ENCODE measurements at regions not wholly inside any gene's neighbourhood (a gene's known extent, or its start where the extent isn't known, plus 50 kb on each side); places are given as distances from the start of the nearest gene placed in this dataset.
"Not testable (repeated sequence)": the region's sequence is repeated elsewhere in the genome, so short reads cannot be mapped to it uniquely, and the experiment has no call there.

- not testable (repeated sequence) for DNase-seq
These were observed 108.2 kb downstream of the SPATA31A1 start for GRCh38 chr9:39463696-39464095.

DNA sequence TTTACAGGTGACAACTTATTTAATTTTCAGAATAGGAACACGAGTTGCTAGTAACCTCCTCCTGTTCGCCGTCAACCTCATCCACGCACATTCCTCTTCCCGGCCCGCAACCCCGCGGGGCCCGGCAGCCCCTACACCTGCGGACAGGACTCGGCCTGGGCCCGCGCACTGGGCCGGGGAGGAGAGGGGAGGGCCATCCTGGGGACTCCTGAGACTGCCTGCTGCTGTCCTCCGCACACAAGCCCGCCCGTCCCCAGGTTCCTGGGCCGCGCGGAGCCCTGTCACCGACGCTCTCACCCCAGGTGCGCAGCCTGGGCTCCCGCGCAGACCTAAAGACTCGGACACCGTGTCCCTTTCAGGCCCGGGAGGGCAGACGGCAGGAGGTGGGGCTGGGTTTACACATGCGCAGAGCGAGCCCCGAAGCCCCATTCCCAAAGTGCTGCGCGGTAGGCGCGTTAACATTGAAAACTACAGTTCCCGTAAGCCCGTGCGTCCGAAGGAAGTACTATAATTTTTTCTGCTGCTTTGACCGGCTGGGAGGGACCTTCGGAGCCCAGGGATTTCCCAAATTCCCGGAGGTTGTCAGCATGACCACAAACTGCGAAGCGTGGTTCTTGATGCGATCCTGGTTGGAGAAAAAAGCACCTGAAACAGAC lies 108.8 kb downstream of the SPATA31A1 start:
- peak; percentile 84 to 89 (median 88) for DNase-seq

DNA sequence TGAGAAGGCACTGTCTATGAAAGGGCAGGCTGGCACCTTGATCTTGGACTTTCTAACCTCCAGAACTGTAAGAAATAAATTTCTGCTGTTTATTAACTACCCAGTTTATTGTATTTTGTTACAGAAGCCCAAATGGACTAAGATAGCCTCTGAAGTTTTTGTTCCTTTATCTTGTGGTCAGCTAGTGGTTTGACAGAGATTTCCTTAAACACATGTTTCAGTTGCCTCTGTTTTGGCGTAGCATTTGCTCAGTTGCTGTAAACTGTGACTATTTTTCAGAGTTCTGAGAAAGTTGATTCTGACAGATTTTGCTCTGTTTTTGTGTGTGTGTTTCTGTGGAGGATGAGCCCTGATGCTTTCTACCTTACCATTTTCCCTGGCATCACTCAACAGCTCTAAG lies 119.0 kb downstream of the SPATA31A1 start:
- not testable (repeated sequence) for DNase-seq

DNA sequence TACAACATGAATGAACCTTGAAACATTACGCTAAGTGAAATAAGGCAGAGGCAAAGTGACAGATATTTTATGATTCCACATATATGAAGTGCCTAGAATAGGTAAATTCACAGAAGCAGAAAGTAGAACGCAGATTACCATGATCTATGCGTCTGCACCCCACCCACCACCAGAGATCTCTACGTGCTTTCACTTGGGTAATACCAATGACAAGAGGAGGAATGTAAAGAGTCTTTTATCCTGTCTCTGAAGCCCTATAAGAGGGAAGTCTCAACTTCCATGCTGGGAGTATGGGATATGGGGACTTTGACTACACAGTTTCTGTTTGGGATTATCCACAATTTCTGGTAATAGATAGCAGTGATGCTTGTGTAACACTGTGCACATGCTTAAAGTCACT lies 127.6 kb downstream of the SPATA31A1 start:
- DNase-seq, result not testable (repeated sequence)

DNA sequence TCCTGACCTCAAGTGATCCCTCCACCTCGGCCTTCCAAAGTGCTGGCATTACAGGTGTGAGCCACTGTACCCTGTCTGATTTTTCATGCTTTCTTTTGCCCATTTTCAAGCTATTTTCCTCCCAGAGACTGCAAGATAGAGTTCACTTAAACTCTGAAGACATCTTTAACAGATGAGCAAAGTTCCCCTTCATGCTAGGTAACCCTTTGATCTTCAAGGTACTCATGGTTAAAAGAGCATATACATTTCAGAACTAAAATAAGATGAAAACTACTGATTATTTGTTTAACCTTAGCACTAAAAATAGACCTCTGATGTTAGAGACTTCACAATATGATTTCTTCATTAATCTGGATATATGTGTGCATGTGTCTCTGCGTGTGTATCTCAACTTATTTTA lies 128.4 kb downstream of the SPATA31A1 start:
- DNase-seq, result not testable (repeated sequence)

DNA sequence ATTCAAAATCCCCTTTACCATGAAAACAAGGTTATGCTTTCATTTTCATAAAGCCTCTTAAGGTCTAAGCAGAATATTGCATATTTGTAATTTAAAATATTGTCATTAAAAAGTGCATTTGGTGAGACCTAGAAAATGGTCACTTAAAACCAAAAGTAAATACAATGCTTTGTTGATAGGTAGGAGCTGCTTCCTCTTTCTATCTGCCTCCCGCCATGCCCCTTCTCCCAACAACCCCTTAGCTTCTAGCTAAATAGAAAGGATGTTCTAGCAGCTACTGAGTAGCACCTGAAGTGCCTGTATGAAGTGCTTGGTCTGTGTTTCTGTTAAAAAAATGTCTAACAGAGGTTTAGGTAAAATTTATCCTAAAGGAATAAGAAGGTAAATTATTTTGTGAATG lies 128.8 kb downstream of the SPATA31A1 start:
- DNase-seq, result not testable (repeated sequence)

GRCh38 chr9:39487477-39487876 lies 132.0 kb downstream of the SPATA31A1 start:
- not testable (repeated sequence) for DNase-seq

- DNase-seq, result not testable (repeated sequence)
These were observed 140.8 kb downstream of the SPATA31A1 start for GRCh38 chr9:39496248-39496647.

- DNase-seq, result not testable (repeated sequence)
These were observed 147.7 kb downstream of the SPATA31A1 start for GRCh38 chr9:39503178-39503577.

DNA sequence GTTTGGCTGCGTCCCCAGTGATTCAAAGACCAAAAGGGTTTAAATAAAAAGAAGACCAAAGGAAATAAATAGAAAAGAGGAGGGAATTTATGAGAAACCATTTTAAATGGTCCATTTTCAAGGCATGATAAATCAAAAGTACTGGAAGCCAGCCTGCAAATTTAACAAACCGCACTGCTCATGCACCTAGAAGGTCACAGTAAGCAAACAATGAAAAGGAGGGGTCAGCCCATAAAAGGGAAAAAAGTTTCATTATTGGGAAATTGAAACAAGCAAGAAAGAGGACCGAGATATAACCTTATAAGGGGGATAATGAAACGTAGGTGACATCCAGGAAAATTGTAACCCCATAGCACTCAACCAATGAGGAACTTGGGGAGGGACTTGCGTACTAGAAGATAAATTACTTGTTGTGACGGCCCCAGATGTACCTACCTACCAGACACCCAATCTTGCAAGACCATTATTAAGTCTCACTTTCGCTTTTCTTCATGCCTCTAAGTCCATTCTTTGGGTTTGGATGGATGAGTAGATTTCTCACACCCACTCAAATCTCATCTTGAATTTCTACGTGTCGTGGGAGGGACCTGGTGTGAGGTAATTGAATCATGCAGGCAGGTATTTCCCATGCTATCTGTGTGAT lies 172.0 kb downstream of the SPATA31A1 start:
- not testable (repeated sequence) for DNase-seq

DNA sequence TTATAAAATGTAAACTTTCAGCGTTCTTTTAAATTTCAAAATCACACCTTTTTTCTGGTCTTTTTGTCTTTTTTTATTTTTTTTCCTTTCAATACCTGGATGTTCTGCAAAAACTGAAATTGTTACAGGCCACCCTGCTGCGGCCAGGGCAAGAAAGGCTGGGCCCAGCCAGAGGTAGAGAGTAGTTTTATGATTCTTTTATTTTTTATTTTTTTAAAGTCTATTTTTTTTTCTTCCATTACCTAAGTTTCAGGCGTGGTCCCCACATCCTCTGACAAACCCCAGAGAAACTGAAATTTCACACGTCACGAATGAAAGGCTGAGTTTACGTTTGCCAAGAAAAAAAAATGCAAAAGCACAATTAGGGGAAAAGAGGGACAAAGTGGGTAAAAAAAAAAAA lies 177.1 kb downstream of the SPATA31A1 start:
- DNase-seq, result not testable (repeated sequence)

DNA sequence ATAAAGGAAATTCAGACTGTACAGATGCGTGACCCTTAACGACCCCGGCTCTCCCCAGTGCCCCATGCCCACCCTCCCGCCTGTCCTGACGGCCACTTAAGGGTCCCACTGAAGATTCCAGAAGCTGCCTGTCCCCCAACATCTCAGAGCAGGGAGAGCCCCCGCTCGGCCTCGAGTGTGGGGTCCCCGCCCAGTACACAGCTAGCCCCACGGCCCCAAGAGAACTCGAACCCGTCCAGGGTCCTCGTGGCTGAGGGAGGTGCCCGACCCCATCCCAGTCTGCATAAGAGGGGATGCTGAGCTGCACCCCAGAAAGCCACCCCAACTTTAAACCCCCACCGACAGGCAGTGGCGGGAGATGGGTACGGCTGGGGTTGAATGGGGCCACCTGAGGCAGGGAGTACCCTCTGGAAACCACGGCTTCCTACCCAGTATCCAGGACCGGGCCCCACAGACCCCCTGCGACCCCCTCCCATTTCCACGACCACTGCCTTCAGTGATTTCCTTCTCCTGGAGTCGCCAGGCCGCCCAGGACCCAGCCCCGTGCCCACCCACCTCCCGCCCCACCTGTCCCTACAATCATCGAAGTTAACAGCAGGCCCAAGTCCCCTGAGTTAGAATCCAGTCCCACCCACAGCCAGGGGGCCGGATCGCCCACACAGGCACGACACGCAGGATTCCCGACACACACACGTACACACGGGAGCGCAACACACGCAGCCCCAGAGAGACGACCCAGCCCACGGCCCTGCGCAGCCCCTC lies 177.7 kb downstream of the SPATA31A1 start:
- not testable (repeated sequence) for DNase-seq

- not testable (repeated sequence) for DNase-seq
These were observed 178.5 kb downstream of the SPATA31A1 start for GRCh38 chr9:39533763-39534548.

- not testable (repeated sequence) for DNase-seq
These were observed 179.4 kb downstream of the SPATA31A1 start for GRCh38 chr9:39534897-39535296.

DNA sequence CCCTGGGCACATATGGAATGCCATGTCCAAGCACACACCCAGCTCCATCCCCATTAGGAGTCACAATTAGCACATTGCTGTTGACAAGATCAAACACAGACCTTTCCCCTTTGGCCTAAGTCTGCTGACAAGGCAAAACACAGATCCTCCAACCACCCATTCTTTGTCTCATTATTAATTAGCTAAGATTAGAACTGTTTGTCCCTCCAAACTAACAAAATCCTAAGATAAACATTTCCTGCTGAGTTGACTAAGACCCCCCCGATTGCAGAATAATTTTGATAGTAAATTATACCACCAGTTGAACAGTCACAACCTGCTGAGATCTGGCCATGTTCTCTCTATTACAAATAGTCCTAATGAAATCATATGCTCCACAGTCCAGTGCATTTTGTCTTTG lies 186.7 kb downstream of the SPATA31A1 start:
- DNase-seq, result not testable (repeated sequence)

DNA sequence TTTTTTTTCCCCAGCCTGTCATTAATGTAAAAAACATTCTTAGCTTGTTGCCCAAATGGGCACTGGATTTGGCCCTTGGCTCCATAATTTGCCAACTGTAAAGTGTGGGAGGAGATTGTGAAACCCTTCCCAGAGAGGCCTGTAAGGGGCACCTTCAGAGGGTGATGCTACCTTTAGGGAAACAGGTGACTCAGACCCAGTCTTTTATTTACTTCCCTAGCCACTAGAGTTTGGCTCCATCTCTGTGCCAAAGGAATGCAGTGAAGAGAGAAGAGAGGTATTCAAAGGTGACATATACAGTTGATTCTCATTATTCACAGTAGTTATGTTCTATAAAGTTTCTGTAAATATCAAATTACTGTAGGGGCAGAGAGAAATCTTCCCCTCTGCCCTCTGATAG lies 189.6 kb downstream of the SPATA31A1 start:
- DNase-seq, result not testable (repeated sequence)

GRCh38 chr9:39550573-39550972 lies 195.1 kb downstream of the SPATA31A1 start:
- not testable (repeated sequence) for DNase-seq

DNA sequence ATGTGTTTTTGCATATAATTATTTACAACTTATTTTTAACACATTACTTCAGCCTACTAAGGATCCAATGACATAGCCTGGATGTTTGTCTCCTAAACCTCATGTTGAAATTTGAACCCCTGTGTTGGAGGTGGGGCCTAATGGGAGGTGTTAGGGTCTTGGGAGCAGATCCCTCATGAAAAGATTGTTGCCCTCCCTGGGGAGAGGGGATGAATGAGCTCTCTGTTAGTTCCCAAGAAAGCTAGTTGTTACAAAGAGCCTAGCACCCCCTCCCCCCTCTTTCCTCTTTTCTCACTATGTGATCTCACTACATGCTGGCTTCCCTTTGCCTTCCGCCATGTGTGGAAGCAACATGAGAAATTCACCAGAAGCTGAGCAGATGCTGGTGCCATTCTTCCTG lies 196.1 kb downstream of the SPATA31A1 start:
- DNase-seq, result not testable (repeated sequence)

DNA sequence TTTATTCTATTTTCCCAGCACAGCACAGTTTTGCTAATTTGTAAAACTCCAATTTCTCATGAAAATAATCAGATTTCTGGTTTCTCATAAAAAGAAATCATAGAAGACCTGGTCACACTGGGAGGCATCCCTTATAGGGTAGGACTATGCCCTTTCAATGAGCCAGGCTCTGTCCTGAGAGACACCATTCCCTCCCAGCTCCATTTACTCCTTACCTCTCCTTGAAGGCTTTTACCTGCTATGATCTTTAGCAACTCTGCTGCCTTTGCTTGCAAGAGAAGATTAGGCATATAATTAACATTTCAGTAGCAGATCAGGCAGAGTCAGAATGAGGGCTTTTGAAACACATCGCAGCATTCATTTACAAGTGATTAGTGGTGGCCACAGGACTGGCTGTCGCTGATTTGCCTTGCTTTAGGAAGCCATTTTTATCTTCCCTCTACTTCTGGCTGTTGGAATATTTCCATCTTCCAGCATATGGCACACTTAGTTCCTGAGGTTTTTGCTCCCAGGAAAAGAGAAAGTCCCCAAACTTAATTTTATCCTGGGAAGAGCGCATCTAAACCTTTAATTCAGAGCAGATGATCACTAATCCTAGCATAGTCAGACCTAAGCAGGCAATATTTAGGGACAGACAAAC lies 196.9 kb downstream of the SPATA31A1 start:
- DNase-seq, result not testable (repeated sequence)

GRCh38 chr9:39554352-39554751 lies 198.9 kb downstream of the SPATA31A1 start:
- not testable (repeated sequence) for DNase-seq

DNA sequence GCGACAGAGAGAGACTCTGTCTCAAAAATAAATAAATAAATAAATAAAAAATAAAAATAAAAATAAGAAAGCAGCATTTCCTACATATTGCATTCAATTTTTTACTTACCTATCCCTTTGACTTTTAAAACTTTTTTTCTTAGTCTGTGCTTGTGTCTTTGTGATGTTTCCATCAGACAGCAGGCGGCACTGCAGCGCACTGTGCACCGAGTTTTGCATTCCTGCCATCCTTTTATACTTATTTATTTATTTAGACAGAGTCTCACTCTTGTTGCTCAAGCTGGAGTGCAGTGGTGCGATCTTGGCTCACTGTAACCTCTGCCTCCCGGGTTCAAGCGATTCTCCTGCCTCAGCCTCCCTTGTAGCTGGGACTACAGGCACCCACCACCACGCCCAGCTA lies 203.9 kb downstream of the SPATA31A1 start:
- DNase-seq, result not testable (repeated sequence)

DNA sequence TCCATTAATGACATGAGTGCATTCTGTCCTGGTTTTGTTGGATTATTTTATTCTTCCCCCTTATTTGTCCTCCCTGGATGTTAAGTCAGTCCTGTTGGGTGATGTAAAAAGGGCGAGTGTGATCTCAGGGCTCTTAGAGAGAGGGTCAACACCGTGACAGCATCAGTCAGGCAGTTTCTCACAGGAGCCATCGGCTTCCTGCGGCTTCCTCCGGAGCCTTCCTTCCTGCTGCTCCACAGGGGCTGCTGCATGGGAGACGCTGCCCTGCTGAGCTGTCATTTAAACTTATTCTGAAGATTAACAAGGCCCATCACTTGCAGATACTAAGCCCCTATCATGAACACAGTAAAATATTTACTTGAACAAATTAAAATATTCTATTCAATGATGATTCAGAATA lies 211.3 kb downstream of the SPATA31A1 start:
- peak in 1 of 4 experiments; percentile 1 for DNase-seq
